T-helper 22 cell (primary cell): ENCODE measurements at regions not wholly inside any gene's neighbourhood (a gene's known extent, or its start where the extent isn't known, plus 50 kb on each side); places are given as distances from the start of the nearest gene placed in this dataset.

ENCODE experiments used
- DNase-seq: peaks from one replicate; pipeline ENCODE4 v3.0.0-alpha.2; 2020; ENCODE audit warnings: low read depth

DNA sequence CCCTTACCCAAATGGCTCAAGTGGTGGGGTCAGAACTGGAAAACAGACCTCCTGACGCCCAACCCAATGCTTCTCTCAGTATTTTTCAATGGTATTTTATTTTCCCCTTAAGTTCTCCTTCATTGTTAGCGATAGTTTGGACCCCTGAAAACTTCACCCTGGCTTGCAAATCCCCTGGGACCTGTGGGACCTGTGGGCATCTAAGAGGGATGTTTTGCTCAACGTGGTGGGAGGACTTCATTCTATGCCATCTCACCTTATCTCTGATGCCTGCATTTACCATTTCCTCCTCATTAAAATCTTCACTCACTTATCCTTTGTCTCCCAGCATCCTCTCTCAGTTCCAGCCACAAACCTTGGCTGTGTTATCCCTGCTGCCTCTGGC lies 59.4 kb upstream of the GZMB start:
- DNase-seq, result no peak

DNA sequence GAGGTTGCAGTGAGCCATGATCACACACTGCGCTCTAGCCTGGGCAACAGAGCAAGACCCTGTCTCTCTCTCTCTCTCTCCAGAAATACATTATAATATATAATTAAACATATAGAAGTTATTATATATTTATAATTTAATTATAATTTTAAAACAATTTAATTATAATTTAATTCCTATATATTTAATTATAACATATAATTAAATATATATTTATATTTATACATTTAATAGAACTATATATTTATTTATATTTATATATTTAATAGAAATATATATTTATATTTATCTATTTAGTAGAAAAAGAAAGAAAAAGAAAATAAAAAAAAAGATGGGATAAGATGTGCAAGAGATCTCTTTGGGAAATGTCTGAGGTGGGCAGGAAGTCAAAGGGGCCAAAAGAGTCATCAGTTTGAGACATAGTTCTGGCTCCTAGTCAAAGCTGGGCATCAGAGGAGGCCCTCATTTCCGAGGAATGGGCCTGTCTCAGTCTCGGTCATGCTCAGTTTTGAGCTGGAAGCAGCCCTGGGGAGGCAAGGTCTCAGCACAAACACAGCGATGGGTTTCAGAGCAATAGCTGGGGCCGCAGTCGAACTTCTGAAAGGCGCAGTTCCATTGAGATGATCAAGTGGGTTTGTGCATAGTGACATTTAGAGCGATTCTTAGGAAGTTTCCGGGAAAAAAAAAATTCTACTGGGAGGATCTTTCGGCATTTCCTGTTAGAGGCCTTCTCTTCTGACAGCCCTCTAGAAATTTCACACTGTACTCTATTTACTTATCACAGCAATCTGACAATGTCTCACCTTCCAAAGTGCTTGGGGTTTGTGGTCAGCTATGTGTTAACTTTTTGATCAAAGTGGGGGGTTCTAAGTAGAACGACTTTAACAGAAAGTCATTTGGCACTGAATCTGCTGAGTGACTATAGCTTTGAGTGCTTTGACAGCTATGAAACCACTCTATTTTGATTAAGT lies 58.7 kb upstream of the GZMB start:
- DNase-seq, result peak; percentile 16

DNA sequence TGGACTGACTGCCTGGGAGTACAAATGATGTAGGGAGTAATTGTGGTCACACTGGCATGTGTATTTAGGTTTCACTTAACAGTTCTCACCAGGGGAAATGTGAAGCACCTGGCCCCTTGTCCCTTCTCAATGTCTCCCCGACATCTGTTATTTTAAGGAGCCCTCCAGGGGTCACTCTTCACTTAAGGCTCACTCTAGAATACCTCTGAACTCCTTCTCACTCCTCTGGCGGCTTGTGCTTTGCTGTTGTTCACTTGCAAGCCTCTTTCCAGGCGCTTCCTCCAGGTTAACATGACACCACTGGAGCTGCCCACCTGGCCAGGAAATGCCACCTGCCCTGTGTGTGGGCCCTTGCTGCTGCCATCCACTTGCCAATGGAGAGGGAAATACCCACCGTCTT lies 56.5 kb upstream of the GZMB start:
- no peak for DNase-seq

DNA sequence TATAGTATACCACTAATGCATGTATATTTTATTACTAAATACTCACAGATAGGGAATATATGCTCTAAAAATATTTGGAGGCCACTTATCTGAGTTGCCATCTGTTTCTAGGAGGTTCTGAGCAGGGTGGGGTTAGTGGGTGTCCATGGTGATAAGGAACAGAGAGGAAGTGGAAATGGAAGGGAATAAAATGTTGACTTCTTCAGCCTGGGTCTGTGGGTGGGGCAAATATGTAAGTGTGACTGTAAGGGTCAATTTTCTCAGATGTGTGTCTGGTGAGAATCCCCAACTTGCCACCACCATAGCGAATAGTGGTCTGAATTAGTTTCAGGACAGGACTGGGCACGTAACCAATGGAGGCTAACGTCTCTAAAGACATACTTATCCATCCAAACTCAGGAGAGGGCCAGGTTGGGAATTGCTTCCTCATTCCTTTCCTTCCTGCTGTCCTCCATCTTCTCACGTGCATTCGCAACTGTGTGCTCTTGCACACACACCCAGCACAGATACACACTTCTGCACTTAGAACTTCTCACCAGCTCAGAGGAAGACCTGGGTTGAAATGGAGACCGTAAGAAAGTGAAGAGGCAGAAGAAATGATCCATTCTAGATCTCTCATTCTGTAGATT lies 54.2 kb upstream of the GZMB start:
- no peak for DNase-seq
